ENCODE measurements at regions not wholly inside any gene's neighbourhood (a gene's known extent, or its start where the extent isn't known, plus 50 kb on each side); places are given as distances from the start of the nearest gene placed in this dataset.
A peak's percentile ranks its signal among the peaks of the same experiment; 100 is the strongest.
"Not testable (repeated sequence)": the region's sequence is repeated elsewhere in the genome, so short reads cannot be mapped to it uniquely, and the experiment has no call there.

GRCh38 chr16:82302042-82302727, 132.2 kb upstream of the MPHOSPH6 start:
- no peak for DNase-seq (ENCODE audit: low read depth in 1 of 2, low spot score in 1 of 2)

GRCh38 chr16:82301146-82301755, 131.2 kb upstream of the MPHOSPH6 start:
- DNase-seq (ENCODE audit: low read depth in 1 of 2, low spot score in 1 of 2), result no peak

GRCh38 chr16:82300374-82300951, 130.4 kb upstream of the MPHOSPH6 start:
- no peak for DNase-seq (ENCODE audit: low read depth in 1 of 2, low spot score in 1 of 2)

GRCh38 chr16:82298472-82298871, 128.4 kb upstream of the MPHOSPH6 start:
- DNase-seq (ENCODE audit: low read depth in 1 of 2, low spot score in 1 of 2), result no peak

- no peak for DNase-seq (ENCODE audit: low read depth in 1 of 2, low spot score in 1 of 2)
Measured at GRCh38 chr16:82295290-82296201, 125.5 kb upstream of the MPHOSPH6 start.

- DNase-seq (ENCODE audit: low read depth in 1 of 2, low spot score in 1 of 2), result no peak
Measured at GRCh38 chr16:82293671-82294070, 123.6 kb upstream of the MPHOSPH6 start.

- DNase-seq (ENCODE audit: low read depth in 1 of 2, low spot score in 1 of 2), result no peak
Measured at GRCh38 chr16:82287937-82288336, 117.9 kb upstream of the MPHOSPH6 start.

- DNase-seq (ENCODE audit: low read depth in 1 of 2, low spot score in 1 of 2), result no peak
Measured at GRCh38 chr16:82282662-82283061, 112.6 kb upstream of the MPHOSPH6 start.

GRCh38 chr16:82281544-82281943, 111.5 kb upstream of the MPHOSPH6 start:
- no peak for DNase-seq (ENCODE audit: low read depth in 1 of 2, low spot score in 1 of 2)

GRCh38 chr16:82280867-82281266, 110.8 kb upstream of the MPHOSPH6 start:
- DNase-seq (ENCODE audit: low read depth in 1 of 2, low spot score in 1 of 2), result no peak

- not testable (repeated sequence) for DNase-seq (ENCODE audit: low read depth in 1 of 2, low spot score in 1 of 2)
Measured at GRCh38 chr16:82275349-82275748, 105.3 kb upstream of the MPHOSPH6 start.

GRCh38 chr16:82271636-82272035, 101.6 kb upstream of the MPHOSPH6 start:
- DNase-seq (ENCODE audit: low read depth in 1 of 2, low spot score in 1 of 2), result no peak

GRCh38 chr16:82267675-82268074, 97.7 kb upstream of the MPHOSPH6 start:
- DNase-seq (ENCODE audit: low read depth in 1 of 2, low spot score in 1 of 2), result not testable (repeated sequence)

- no peak for DNase-seq (ENCODE audit: low read depth in 1 of 2, low spot score in 1 of 2)
Measured at GRCh38 chr16:82265809-82266208, 95.8 kb upstream of the MPHOSPH6 start.

GRCh38 chr16:82264756-82265155, 94.7 kb upstream of the MPHOSPH6 start:
- no peak for DNase-seq (ENCODE audit: low read depth in 1 of 2, low spot score in 1 of 2)

- peak; percentile 7 to 13 for DNase-seq (ENCODE audit: low read depth in 1 of 2, low spot score in 1 of 2)
Measured at GRCh38 chr16:82263521-82264143, 93.6 kb upstream of the MPHOSPH6 start.

GRCh38 chr16:82262244-82262643, 92.2 kb upstream of the MPHOSPH6 start:
- no peak for DNase-seq (ENCODE audit: low read depth in 1 of 2, low spot score in 1 of 2)

- no peak for DNase-seq (ENCODE audit: low read depth in 1 of 2, low spot score in 1 of 2)
Measured at GRCh38 chr16:82260212-82260795, 90.3 kb upstream of the MPHOSPH6 start.

GRCh38 chr16:82259731-82260130, 89.7 kb upstream of the MPHOSPH6 start:
- DNase-seq (ENCODE audit: low read depth in 1 of 2, low spot score in 1 of 2), result no peak

- no peak for DNase-seq (ENCODE audit: low read depth in 1 of 2, low spot score in 1 of 2)
Measured at GRCh38 chr16:82257990-82258389, 88.0 kb upstream of the MPHOSPH6 start.

- no peak for DNase-seq (ENCODE audit: low read depth in 1 of 2, low spot score in 1 of 2)
Measured at GRCh38 chr16:82252582-82252981, 82.6 kb upstream of the MPHOSPH6 start.

Data from stimulated activated CD4-positive, alpha-beta T cell treated with anti-CD3 and anti-CD28 coated beads, Interleukin-15, amount 100 ng/mL, for 1 hour (primary cell).